HG02870 (cell line): ENCODE measurements at regions not wholly inside any gene's neighbourhood (a gene's known extent, or its start where the extent isn't known, plus 50 kb on each side); places are given as distances from the start of the nearest gene placed in this dataset.

Experiments
- ATAC-seq: cut with Tn5 transposase; IDR thresholded peaks from one replicate; pipeline ENCODE4 v1.9.1; 2021; ENCODE audit warnings: mild to moderate bottlenecking, moderate library complexity; ENCODE audit not compliant: unreplicated experiment

DNA sequence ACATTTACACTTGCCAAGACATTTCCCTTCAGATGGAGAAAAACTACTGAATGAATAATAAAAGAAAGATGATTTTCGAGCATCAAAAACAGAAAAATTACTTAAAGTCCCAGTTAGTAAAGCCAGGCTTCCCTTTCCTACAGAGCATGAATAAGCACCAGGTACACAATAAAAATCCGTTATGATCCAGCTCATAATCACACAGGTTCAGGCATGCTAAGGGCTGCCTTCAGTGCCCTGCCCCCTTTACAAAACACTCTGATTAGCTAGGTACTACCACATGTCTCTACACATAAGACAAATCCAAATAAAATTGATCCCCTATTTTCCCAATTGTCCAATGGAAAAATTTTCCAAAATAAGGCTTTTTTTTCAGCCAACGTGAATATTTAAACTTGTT, 413.2 kb upstream of the LRATD1 start:
- ATAC-seq: no peak

DNA sequence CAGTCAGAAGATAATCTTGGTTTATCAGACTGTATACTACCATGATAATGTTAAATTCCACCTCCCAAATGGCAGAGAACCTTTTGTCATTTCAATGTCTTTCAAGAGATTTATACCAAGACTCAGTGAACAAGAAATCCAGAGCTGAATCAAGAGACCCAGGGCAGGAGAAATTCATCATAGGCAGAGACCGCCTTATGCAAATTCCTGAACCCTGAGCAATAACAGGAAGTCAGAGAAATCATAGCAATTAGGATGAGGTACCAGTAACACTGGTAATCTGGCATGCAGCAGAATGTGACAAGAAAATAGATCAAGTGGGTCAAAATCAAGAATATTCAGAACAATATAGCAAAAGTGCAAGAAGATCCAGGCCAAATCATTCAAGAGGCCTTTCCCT, 412.4 kb upstream of the LRATD1 start:
- ATAC-seq: no peak

DNA sequence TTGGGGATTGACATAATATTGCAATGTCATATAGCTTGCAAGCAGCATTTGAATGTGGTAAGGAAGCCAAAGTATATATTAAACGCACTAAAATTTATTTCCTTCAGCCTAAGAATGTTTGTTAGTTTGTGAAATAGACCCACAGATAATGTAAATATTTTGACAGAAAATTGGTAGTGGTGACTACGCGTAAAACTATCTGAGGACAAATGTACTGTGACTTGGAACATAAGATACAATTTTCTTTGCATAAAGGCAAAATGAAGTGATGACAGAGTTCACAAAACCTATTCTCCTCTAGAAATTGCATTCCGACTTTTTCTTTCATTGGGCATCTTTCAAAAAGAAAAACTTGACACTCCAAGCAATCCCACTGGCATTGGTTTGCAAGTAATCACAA, 411.1 kb upstream of the LRATD1 start:
- ATAC-seq: no peak

DNA sequence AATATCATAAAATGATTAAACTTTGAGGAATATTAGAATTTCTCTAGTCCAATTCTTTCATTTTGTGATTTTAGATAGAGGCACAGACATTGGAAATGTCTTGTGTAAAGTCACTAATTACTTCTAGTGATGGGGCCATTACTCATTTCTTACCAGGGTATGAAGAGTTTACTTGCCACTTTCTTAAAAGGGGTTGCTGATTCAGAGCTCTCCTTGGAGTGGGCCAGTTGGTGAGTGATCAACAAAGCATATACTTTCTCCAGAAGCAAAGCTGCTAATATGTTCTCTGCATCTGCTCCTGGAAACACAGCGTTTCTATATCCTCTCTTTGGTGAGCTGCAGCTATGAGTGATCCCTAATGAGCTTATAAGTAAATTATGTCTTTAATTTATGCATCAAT, 408.9 kb upstream of the LRATD1 start:
- no peak for ATAC-seq

DNA sequence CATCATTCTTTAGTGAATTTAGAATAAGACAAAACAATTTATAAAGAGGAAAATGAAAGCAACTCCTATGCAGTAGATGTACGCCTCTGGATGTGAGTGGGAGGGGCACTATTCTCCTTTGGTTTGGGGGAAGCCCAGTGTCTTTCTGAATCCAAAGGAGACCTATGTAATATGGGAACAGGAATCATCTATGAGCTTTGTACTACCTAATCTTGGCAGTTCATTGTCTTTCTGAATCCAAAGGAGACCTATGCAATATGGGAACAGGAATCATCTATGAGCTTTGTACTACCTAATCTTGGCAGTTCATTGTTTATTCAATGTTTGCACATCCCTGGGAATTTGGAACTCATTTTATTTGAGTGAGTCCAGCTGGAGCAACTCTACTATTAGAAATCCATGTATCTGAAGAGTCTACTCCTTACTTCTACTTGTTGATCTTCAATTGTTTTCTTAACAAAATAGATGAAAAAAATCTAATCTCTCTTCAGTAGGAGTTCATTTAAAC, 401.1 kb upstream of the LRATD1 start:
- ATAC-seq: no peak

DNA sequence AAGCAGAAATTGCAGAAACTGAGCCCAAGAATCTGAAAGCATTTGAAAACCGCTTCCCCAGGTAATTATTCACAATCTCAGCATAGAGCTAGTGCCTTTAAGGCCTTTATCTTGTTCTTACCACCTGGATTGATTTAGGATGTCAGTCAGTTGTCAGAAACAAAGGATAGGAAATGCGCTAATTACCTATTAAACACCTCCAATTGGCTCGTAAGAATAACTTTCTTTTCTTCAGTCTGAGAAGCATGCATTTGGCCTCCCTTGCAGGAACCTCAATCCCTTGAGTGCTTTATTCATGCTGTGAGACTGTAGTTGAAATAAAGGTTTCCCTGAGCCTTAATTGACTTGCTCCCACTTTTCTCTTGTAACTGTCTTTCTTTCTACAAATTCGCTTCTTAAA, 400.3 kb upstream of the LRATD1 start:
- no peak for ATAC-seq

DNA sequence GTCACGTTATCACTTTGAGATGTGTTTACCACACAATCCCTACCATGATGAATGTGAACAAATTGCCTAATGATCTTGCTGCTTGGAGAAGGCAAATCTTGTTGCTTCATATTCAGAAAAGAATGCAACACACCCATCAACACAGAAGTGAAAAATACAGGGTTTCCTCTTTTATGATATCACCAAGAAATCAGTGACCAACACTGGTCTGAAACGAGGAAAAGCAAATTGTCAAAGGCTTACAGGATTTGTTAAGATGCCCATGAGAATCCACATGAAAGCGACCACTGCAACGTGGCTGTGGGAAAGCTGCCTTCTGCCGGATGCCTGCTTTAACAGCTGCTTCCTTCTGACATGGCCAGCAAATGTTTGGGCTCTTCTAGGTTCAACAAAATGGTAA, 397.6 kb upstream of the LRATD1 start:
- ATAC-seq: no peak

DNA sequence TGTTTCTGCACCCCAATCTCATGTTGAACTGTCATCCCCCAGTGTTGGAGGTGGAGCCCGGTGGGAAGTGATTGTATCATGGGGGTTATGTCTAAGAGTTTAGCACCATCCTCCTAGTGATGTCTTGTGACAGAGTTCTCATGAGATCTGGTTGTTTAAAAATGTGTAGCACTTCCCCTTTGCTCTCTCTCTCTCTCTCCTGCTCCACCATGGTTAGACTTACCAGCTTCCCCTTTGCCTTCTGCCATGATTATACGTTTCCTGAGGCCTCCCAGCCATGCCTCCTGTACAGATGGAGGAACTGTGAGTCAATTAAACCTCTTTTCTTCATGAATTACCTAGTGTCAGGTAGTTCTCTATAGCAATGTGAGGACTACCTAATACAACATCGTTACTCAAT, 396.9 kb upstream of the LRATD1 start:
- ATAC-seq: no peak

DNA sequence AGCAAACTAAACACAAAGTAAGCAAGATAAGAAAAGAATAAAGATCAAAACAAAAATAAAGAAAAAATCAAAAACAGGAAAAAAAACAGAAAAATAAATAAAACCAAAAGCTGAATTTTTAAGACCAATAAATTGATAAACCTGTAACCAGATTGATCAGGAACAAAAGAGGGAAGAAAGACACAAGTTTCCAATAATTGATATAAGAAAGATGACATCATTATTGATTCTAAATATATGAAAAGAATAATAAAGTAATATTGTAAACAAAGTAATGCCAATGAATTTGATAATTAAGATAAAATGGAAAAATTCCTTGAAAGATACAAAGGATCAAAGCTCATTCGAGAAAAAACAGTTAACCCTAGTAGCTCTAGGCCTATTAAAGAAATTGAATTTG, 394.6 kb upstream of the LRATD1 start:
- ATAC-seq: no peak

DNA sequence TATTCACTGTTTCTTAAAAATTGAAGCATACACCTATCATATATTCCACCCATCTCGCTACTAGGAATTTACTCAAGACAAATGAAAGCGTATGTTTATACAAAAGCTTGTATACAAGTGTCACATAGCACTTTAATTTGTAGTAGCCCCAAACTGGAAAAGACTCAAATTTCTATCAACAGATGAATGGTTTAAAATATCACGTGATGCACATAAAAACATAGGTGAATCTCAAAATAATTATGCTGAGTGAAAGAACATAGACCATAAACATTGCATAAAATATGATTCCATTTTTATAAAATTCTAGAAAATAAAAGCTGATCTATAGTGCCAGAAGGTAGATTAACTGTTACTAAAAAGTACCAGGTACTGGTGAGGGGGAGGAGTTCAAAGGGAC, 392.9 kb upstream of the LRATD1 start:
- ATAC-seq: no peak

DNA sequence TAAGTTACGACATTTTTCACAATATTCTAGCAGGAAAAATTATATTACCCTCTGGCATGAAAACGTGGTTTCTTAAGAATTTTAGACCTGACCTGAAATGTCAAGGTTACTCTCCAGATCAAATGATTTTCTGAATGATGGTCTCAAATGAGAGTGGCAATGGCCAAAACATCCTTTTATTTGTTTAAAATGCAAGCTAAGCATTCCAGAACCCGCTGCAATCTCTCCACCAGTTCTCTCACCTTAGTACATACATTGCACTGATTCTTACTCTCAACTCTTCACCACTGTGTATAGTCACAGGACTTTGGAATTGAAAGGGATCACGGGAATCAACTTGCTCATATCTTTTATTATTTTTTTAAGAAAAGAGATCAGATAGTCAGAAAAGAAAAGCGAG, 391.6 kb upstream of the LRATD1 start:
- ATAC-seq: no peak

DNA sequence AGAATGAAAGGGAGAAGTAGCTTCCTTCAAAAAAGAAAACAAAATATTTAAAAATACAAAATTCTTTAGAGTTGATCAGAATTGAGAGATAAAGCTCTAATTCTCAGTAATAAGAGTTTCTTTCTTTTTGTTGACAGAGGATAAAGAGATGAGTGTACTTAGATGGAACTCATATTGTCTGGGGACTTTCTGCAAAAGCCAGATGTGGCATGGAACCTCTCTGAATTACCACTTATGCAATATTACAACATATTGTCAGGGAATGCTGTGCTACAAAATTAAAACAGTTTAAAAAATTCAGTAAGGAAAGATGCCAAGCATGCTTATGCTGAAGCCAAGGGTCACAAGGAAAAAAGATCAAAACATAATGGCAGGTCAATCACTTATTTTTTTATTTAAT, 386.6 kb upstream of the LRATD1 start:
- no peak for ATAC-seq

DNA sequence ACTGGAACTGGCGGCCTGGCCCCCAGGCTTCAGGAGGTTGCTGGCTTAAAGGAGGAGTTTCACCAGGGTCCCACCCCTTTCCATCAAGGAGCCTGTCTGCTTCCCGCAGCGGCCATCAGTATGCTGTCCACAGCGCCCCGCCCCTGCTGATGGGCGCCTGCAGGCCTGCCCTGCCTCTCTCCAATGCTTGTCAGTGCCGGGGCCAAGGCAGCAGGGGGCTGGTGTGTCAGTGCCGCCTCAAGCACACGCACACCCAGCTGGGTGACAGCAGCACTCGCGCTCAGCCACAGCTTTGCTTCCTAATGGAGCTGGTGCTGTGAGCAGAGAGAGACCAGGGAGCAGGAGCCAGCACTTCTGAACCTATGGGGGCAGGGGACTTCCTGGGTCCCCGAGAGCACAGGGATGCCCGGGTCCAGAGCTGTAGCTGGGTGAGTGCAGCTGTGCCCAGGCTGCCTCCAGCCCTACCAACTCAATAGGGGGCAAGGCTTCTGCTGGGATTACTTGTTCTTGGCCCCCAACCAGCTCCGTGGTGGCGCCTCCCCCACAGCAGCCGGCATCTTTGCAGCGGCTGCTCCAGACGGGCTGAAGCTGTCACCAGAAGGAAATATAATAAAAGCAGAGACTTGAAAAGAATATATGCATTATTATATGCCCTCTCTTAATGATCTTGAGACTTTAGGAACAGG, 377.2 kb upstream of the LRATD1 start:
- no peak for ATAC-seq

DNA sequence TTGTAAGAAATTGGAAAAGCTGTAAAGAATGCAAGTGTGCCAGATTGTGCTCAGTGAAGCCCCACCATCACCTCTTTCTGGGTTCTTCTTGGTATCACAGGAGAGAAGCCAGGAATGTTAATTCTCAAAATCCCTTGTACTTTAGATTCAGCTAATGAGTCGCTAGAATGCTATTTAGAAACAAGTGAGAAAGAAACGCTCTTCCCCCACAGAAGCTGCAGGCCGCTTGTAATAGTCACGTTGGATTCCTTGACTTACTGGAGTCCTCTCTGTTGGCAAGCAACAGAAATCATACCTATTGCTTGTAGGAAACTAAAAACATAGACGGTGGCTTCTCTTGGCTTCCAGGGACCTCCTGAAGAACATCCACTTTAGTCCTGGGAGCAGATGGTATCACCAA, 375.6 kb upstream of the LRATD1 start:
- no peak for ATAC-seq

DNA sequence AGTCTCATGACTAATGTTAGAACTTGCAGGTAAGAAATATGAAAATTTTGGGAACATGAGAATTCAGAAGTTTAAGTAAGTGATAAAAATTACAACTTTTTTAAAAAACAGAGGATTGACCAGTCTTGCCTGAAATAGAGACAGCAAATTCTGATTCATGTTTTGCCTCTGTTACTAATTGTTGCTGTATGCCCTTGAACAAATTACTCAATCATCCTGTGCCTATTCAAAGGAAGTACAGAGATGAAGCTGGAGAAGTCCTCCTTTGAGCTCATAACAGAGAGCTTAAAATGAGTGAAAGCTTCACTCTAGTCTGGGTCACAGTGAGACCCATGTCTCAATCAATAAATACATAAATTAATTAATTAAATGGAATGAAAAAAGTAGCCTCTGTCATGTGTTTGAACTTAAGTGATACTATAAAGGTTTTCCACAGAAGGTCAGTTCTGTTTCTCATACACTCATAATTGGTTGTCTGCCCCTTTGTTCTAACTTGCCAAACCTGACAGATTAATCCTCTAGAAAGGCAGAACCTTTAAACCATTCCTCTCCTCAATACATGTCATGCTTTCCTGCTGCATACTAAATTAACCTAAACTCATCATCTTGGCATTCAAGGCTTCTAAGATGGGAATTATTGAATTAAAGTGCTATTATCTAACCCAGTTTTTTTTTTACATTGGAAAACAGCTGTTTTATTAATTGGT, 374.6 kb upstream of the LRATD1 start:
- ATAC-seq: no peak

DNA sequence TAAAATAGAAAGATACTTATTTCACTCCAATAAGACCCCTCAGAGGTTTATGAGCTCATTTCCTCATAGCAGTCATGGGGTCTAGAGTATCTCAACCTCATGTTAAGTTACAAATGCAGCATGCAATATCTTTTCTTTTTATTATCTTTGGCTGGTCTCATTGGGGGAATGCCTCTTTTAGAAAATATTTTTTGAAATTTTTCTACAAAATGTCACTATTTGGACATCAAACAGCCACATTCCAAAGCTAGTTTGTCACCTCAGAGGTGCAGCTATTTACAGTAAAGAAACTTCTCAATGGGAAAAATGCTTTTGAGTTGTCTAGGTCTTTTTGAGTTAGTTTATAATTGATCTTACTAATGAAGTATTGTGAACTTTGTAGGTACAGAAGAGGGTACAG, 370.7 kb upstream of the LRATD1 start:
- no peak for ATAC-seq

DNA sequence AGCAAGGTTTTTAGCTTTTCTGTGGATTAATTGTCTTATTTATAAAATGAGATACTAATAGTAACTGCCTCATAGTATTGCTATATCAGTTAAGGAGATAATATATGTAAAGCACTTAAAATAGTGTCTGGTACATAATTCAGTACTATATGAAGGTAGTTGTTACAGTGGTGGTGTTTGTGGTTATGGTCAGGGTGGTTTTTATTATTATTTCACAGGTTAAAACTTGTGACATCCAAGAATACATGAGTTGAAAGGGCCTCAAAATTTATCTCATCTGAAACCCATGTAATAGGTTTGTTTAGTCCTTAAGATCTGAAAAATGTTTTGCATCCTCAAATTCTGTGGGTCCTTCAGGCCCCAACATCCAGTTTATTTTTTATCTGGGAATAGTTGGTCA, 369.5 kb upstream of the LRATD1 start:
- ATAC-seq: no peak

DNA sequence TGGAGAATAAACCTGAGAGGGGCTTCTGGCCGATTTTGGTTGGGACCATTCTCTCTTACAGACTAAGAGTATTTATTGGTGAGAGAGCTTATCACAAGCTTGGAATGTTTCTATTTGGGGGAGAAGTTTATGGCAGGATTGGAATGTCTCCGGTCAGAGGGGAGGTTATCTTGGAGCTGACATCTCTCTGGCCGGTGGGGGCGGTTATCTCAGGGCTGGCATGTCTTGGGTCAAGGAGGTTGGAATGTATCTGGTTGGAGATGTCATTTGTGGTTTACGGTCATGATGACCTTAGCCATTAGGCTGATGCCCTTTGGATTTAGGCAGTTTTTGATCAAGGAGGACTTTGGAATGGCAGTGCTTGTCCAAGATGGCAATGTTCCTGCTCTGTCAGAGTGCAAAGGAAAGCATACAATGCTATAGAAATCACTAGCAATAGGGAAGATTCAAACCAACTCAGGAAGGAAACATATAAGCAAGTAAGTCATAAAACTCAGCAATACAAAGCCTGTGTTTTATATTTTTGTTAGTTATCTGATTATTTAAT, 362.4 kb upstream of the LRATD1 start:
- ATAC-seq: no peak

DNA sequence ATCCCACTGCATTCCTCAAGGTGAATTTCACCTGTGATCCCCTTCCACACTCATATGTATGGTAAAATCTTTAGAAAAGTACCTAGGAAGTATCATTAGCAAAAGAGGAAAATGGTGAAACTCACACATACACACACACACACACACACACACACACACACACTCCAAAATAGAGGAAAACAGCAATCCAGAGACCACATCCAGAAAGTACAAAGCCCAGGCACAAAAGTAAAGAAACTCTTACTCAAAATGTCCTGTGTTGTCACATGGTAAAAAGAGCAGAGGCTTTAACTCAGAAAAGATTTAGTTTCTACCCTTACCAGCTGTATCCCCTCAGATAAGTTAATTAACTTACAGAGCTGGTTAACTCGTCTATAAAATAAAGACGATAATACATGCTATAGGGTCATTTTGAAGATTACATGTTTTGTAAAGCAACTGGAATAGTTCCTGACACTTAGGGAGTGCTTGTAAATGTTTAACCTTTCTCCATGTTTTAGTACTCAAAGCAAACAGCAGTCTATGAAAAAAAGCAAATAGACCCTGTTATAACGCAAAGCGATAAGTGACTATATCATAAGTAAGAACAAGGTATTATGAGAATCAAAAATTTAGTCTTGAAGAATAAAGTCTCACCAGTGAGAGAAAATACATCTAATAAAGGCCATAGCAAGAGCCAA, 360.0 kb upstream of the LRATD1 start:
- ATAC-seq: no peak

DNA sequence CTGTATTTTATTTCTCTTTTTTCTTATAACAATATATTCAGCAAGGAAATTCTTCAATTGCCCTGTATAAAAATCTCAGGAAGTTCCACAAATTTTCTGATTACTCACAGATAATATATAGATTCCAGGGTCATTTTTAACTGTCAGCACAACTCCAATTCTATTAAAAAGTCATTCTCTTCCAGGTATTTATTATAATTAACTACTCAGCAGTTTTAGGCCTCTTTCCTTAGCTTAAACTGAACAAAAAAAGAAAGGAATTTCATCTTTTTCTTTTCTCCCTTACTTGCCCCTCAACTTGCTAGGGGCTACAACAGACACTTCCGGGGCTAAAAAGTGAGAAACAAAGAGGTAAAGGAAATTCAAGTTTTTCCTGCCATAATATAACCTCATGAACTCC, 358.9 kb upstream of the LRATD1 start:
- ATAC-seq: no peak

DNA sequence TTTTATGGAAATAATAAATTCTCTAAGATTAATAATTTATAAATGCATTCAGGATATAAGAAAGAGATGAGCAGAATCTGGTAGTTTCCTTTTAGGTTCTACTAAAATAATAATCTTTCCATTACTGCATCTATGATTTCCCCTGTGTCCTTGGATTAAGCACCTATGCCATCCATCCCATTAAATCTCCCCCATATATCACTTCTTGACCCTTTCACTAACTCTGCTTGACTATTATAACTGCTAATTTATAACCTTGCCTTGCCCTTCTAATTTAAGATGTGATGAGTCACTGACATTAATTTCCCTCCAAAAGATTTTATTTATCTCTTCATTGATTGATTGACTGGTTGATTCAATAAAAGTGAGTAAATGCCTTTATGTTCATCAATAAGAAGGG, 348.3 kb upstream of the LRATD1 start:
- no peak for ATAC-seq

DNA sequence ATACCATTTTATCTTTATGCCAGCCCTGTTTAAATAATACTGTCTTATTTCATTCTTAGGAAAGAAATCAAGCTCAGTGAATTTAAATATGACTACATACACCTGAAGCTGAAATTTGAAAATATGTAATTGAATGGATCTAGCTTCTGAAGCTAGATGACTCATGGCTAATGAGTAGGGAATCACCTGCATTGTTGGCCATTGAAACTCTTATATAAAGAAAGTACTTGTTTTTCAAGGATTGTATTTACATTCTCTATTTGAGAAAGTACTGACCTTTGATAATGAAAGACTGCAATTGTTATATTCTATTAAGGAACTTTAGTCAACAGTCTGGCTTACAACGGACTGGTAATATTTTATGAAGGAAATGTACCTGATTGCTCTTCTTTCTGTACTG, 346.7 kb upstream of the LRATD1 start:
- ATAC-seq: no peak
